Adrenal gland (tissue), 9 donors: ENCODE measurements at regions not wholly inside any gene's neighbourhood (a gene's known extent, or its start where the extent isn't known, plus 50 kb on each side); places are given as distances from the start of the nearest gene placed in this dataset.

Experiments used
- DNase-seq, 7 donors: peaks; one replicate each; pipeline ENCODE4 v3.0.0-alpha.2; 2019 to 2020
- H3K27ac ChIP-seq, 5 donors: fragments of 200-600 bp; sonication (generic) in 4 of 5; 1 replicate in 3 of 5; 2 replicates in 2 of 5; pipeline versions ENCODE4 v1.5.1 to v1.8.0; 2016 to 2020; ENCODE audit warnings: mild to moderate bottlenecking in 1 of 5
- H3K27me3 ChIP-seq: fragments of 200-600 bp; 2 replicates; pipeline ENCODE4 v1.8.0; 2021
- H3K36me3 ChIP-seq, 2 donors: fragments of 200-600 bp; replicated peaks in 1 of 2; 1 replicate in 1 of 2; 2 replicates in 1 of 2; pipeline versions ENCODE4 v1.5.1 to v1.8.0; 2018 to 2022
- H3K4me1 ChIP-seq, 2 donors: fragments of 200-600 bp; replicated peaks in 1 of 2; 1 replicate in 1 of 2; 2 replicates in 1 of 2; pipeline versions ENCODE4 v1.5.1 to v1.8.0; 2018 to 2021
- H3K4me3 ChIP-seq, 4 donors: fragments of 200-600 bp; sonication (generic) in 3 of 4; one replicate each; pipeline ENCODE4 v1.5.1; 2016 to 2018
- H3K9me3 ChIP-seq, 3 donors: fragments of 200-600 bp; sonication (generic) in 1 of 3; replicated peaks in 1 of 3; 1 replicate in 2 of 3; 2 replicates in 1 of 3; pipeline versions ENCODE4 v1.5.1 to v1.8.0; 2016 to 2021
- POLR2A ChIP-seq, 2 donors: fragments of 450-650 bp; IDR thresholded peaks; one replicate each; pipeline ENCODE4 v1.6.1; 2017; ENCODE audit warnings: antibody characterized with exemption in 2 of 2, mild to moderate bottlenecking in 2 of 2, moderate library complexity in 1 of 2
- WGBS, 4 donors: extraction: QIAGEN DNeasy Blood & Tissue Kit in 2 of 4; methylation state at CpG; one replicate each; pipeline versions ENCODE4 v1.1.5 to v1.1.7; 2013 to 2017; 5-methylcytosine and 5-hydroxymethylcytosine counted together
- intact Hi-C, 2 donors: fragments of 100-400 bp; cut with DNase I; formaldehyde crosslinking; loops; one replicate each; pipeline versions ENCODE4 v1.14.1 to v1.15.0; 2022 to 2023
- TF ChIP-seq, protein P1 (sequence below), 6 experiments: fragments of 450-650 bp in 4 of 6; fragments of 200-600 bp in 2 of 6; sonication (generic) in 1 of 6; IDR thresholded peaks; 1 replicate in 5 of 6; 2 replicates in 1 of 6; pipeline versions ENCODE4 v1.5.1 to v1.8.0; 2016 to 2021; ENCODE audit warnings: antibody characterized with exemption in 6 of 6, mild to moderate bottlenecking in 2 of 6, moderate library complexity in 1 of 6
- donor health status: healthy with polysubstance abuse.
- donor health status: Bipolar disorder and iron deficiency.
- donor health status: DM: yes; HTN: yes; CAD: no.
- donor health status: DM: no; HTN: no; CAD: no.
- donor health status: DM: no; HTN: no; CAD: no.

DNA sequence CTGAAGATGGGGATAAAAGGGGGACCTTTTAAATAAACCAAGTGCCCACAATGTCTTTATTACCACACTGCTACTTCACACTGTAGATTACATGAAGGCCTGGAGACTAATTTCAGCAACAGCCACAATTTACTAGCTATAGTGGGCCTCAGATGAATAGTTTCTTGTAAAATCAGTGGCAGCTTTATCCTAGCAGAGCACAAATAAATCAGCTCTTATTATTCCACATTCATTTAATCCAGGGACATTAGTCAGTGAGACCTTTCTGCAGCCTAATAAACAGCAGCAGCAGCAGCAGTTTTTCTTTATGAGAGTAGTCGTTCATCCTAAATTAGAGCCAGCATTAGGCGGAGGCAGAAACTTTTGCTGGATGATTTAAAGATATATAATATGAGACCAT lies 542.3 kb downstream of the PSAT1 start:
- Histone ChIP-seq H3K27ac (no peak overlapping the region), H3K27me3 (no peaks in the 10 kb centered on the region), H3K4me3 (no peak overlapping the region), H3K36me3 (no peaks in the 10 kb centered on the region), H3K9me3 (no peaks in the 10 kb centered on the region), H3K4me1 (no peaks in the 10 kb centered on the region)
- WGBS, 4 donors: 56 to 74% (median 68%) methylated on average over 2 of the region's 2 CpGs
- no peak for TF ChIP-seq POLR2A (IDR thresholded peaks at IDR 0.05)
- TF ChIP-seq, protein P1, sequence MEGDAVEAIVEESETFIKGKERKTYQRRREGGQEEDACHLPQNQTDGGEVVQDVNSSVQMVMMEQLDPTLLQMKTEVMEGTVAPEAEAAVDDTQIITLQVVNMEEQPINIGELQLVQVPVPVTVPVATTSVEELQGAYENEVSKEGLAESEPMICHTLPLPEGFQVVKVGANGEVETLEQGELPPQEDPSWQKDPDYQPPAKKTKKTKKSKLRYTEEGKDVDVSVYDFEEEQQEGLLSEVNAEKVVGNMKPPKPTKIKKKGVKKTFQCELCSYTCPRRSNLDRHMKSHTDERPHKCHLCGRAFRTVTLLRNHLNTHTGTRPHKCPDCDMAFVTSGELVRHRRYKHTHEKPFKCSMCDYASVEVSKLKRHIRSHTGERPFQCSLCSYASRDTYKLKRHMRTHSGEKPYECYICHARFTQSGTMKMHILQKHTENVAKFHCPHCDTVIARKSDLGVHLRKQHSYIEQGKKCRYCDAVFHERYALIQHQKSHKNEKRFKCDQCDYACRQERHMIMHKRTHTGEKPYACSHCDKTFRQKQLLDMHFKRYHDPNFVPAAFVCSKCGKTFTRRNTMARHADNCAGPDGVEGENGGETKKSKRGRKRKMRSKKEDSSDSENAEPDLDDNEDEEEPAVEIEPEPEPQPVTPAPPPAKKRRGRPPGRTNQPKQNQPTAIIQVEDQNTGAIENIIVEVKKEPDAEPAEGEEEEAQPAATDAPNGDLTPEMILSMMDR (IDR thresholded peaks at IDR 0.05): no peak
- intact Hi-C loops: no loop called here
- no peak for DNase-seq

DNA sequence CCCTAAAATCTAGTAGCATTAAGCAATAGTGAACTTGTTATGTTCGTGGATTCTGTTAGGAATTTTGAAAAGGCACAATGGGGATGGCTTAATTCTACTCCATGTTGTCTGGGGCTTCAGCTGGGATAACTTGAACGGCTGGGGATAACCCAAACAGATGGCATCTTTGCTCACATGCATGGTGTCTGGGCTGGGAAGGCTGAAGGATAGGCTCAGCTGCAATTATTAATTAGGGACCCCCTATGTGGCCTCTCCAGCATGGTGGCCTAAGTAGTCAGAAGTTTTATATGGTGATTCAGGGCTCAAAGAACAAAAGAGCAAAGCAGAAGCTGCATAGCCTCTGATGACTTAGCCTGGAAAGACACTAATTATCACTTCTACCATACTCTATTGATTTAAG lies 551.1 kb downstream of the PSAT1 start:
- Histone ChIP-seq H3K27ac (no peak overlapping the region), H3K27me3 (no peaks in the 10 kb centered on the region), H3K36me3 (no peaks in the 10 kb centered on the region), H3K9me3 (no peaks in the 10 kb centered on the region), H3K4me3 (no peak overlapping the region), H3K4me1 (no peaks in the 10 kb centered on the region)
- no peak for TF ChIP-seq POLR2A (IDR thresholded peaks at IDR 0.05)
- TF ChIP-seq, protein P1 (IDR thresholded peaks at IDR 0.05): no peak
- 60 to 81% (median 66%) methylated on average over 2 of the region's 2 CpGs for WGBS, 4 donors
- no peak for DNase-seq
- intact Hi-C loops: no loop called here

DNA sequence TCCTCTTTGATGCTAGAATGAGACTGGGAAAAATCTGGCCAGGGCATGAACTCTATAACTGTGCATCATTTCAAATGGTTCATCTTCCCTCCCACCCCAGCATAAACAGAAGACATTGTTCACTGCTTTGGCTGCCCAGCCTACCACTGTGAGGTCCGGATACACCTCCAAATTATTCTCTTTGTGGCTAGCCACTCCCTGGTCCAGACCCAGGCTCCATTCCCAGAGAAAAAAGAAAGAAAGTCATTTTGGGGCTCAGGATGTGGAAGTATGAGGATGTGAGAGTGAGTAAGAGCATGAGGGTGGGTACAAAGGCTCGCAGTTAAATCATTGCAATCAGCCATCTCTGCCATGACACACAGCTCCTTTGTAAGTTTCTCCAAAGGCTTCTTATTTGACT lies 559.2 kb downstream of the PSAT1 start:
- TF ChIP-seq, protein P1 (IDR thresholded peaks at IDR 0.05): no peak
- no peak for TF ChIP-seq POLR2A (IDR thresholded peaks at IDR 0.05)
- intact Hi-C loops: no loop called here
- Histone ChIP-seq H3K4me1 (no peaks in the 10 kb centered on the region), H3K27ac (no peak overlapping the region), H3K9me3 (no peaks in the 10 kb centered on the region), H3K4me3 (no peak overlapping the region), H3K27me3 (no peaks in the 10 kb centered on the region), H3K36me3 (no peaks in the 10 kb centered on the region)
- no peak for DNase-seq
- WGBS, 4 donors: 77 to 80% (median 78%) methylated on average over 2 of the region's 2 CpGs

DNA sequence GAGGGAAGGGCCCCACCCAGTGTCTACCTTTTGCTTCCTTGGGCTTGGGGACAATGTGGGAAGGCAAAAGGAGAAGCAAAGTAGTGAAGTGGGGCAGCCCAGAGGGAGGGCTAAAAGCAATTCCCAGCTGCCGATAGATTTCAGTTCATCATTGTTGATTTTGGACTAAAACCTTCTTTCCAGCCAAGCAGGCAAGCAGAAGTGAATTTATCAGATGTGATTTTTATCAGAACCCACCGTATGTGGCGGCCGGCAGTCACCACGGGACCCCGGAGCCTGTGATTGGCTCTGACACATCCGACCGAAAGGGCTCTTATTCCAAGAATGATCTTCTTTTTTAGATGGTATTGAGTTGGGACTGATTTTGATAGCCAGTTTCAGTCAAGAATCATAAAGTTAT lies 559.9 kb downstream of the PSAT1 start:
- intact Hi-C loops: no loop called here
- TF ChIP-seq, protein P1 (IDR thresholded peaks at IDR 0.05): no peak
- no peak for TF ChIP-seq POLR2A (IDR thresholded peaks at IDR 0.05)
- H3K27ac ChIP-seq: no peak overlapping the region
- no peaks in the 10 kb centered on the region for H3K4me1 ChIP-seq
- H3K4me3 ChIP-seq: no peak overlapping the region
- no peak for DNase-seq
- H3K27me3 ChIP-seq: no peaks in the 10 kb centered on the region
- no peaks in the 10 kb centered on the region for H3K9me3 ChIP-seq
- no peaks in the 10 kb centered on the region for H3K36me3 ChIP-seq
- WGBS, 4 donors: 59 to 67% (median 63%) methylated on average over 8 of the region's 8 CpGs
